Adrenal gland (tissue), 5 donors: ENCODE measurements at regions not wholly inside any gene's neighbourhood (a gene's known extent, or its start where the extent isn't known, plus 50 kb on each side); places are given as distances from the start of the nearest gene placed in this dataset.

ENCODE experiments used
- POLR2A ChIP-seq, 2 donors: fragments of 450-650 bp; IDR thresholded peaks; one replicate each; pipeline ENCODE4 v1.6.1; 2017; ENCODE audit warnings: antibody characterized with exemption in 2 of 2, mild to moderate bottlenecking in 2 of 2, moderate library complexity in 1 of 2
- TF ChIP-seq, protein P1 (sequence below), 6 experiments: fragments of 450-650 bp in 4 of 6; fragments of 200-600 bp in 2 of 6; sonication (generic) in 1 of 6; IDR thresholded peaks; 1 replicate in 5 of 6; 2 replicates in 1 of 6; pipeline versions ENCODE4 v1.5.1 to v1.8.0; 2016 to 2021; ENCODE audit warnings: antibody characterized with exemption in 6 of 6, mild to moderate bottlenecking in 2 of 6, moderate library complexity in 1 of 6
- donor health status: DM: no; HTN: no; CAD: no.

DNA sequence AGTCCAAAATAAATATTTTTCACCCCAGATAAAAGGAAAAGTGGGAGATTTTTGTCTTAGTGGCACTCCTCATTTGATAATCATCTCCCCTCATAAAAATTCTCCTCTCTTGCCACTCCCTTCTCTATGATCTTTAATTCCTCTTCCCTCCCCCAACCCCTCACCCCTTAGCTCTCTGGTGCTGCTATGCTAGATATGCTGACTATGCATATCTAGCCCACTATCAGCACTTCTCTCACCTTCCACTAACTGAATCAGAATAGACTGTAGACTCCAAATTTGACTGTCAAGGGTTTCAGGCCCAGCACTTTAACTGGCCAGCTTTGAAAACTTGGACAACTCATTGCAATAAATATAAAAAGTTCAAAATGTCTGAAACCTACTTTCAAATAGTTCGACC is 254.2 kb downstream of the ETNK1 start:
- TF ChIP-seq POLR2A (IDR thresholded peaks at IDR 0.05), result no peak
- TF ChIP-seq, protein P1, sequence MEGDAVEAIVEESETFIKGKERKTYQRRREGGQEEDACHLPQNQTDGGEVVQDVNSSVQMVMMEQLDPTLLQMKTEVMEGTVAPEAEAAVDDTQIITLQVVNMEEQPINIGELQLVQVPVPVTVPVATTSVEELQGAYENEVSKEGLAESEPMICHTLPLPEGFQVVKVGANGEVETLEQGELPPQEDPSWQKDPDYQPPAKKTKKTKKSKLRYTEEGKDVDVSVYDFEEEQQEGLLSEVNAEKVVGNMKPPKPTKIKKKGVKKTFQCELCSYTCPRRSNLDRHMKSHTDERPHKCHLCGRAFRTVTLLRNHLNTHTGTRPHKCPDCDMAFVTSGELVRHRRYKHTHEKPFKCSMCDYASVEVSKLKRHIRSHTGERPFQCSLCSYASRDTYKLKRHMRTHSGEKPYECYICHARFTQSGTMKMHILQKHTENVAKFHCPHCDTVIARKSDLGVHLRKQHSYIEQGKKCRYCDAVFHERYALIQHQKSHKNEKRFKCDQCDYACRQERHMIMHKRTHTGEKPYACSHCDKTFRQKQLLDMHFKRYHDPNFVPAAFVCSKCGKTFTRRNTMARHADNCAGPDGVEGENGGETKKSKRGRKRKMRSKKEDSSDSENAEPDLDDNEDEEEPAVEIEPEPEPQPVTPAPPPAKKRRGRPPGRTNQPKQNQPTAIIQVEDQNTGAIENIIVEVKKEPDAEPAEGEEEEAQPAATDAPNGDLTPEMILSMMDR (IDR thresholded peaks at IDR 0.05), result no peak
